ENCODE measurements at regions not wholly inside any gene's neighbourhood (a gene's known extent, or its start where the extent isn't known, plus 50 kb on each side); places are given as distances from the start of the nearest gene placed in this dataset.

- H3K9me3 ChIP-seq: no peaks in the 10 kb centered on the region
- TF ChIP-seq, protein P1, sequence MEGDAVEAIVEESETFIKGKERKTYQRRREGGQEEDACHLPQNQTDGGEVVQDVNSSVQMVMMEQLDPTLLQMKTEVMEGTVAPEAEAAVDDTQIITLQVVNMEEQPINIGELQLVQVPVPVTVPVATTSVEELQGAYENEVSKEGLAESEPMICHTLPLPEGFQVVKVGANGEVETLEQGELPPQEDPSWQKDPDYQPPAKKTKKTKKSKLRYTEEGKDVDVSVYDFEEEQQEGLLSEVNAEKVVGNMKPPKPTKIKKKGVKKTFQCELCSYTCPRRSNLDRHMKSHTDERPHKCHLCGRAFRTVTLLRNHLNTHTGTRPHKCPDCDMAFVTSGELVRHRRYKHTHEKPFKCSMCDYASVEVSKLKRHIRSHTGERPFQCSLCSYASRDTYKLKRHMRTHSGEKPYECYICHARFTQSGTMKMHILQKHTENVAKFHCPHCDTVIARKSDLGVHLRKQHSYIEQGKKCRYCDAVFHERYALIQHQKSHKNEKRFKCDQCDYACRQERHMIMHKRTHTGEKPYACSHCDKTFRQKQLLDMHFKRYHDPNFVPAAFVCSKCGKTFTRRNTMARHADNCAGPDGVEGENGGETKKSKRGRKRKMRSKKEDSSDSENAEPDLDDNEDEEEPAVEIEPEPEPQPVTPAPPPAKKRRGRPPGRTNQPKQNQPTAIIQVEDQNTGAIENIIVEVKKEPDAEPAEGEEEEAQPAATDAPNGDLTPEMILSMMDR (IDR thresholded peaks at IDR 0.05): no peak
- TF ChIP-seq POLR2AphosphoS5 (IDR thresholded peaks at IDR 0.05) (no peak), POLR2A (IDR thresholded peaks at IDR 0.05; ENCODE audit: low read depth) (no peak), EP300 (IDR thresholded peaks at IDR 0.05) (no peak)
- H3K27ac ChIP-seq (replicated peaks in 1 of 4): no peak overlapping the region
- intact Hi-C loops (cut with DNase I): no loop called here
- no peak overlapping the region for H3K4me3 ChIP-seq
- no peak for DNase-seq (ENCODE audit: extremely low spot score)
- H3K4me1 ChIP-seq: no peaks in the 10 kb centered on the region
- 87% methylated on average over 2 of the region's 2 CpGs for WGBS
- H3K36me3 ChIP-seq: no peaks in the 10 kb centered on the region
- no peaks in the 10 kb centered on the region for H3K27me3 ChIP-seq
Observed at GRCh38 chr3:147729641-147730040, 320.5 kb downstream of the ZIC1 start.

GRCh38 chr3:147730284-147730683, 321.1 kb downstream of the ZIC1 start:
- no peak for DNase-seq (ENCODE audit: extremely low spot score)
- H3K4me3 ChIP-seq: no peak overlapping the region
- 59% methylated on average over 4 of the region's 4 CpGs for WGBS
- intact Hi-C loops (cut with DNase I): no loop called here
- H3K27ac ChIP-seq (replicated peaks in 1 of 4): no peak overlapping the region
- H3K27me3 ChIP-seq: no peaks in the 10 kb centered on the region
- no peaks in the 10 kb centered on the region for H3K36me3 ChIP-seq
- TF ChIP-seq POLR2A (IDR thresholded peaks at IDR 0.05; ENCODE audit: low read depth): no peak
- TF ChIP-seq, protein P1 (IDR thresholded peaks at IDR 0.05): no peak
- TF ChIP-seq POLR2AphosphoS5 (IDR thresholded peaks at IDR 0.05): no peak
- TF ChIP-seq EP300 (IDR thresholded peaks at IDR 0.05): no peak
- H3K9me3 ChIP-seq: no peaks in the 10 kb centered on the region
- H3K4me1 ChIP-seq: no peaks in the 10 kb centered on the region

GRCh38 chr3:147733217-147733616, 324.1 kb downstream of the ZIC1 start:
- no peaks in the 10 kb centered on the region for H3K36me3 ChIP-seq
- no peaks in the 10 kb centered on the region for H3K9me3 ChIP-seq
- no peak for DNase-seq (ENCODE audit: extremely low spot score)
- H3K4me1 ChIP-seq: no peaks in the 10 kb centered on the region
- TF ChIP-seq EP300 (IDR thresholded peaks at IDR 0.05) (no peak), POLR2AphosphoS5 (IDR thresholded peaks at IDR 0.05) (no peak)
- H3K27me3 ChIP-seq: no peaks in the 10 kb centered on the region
- intact Hi-C loops (cut with DNase I): no loop called here
- H3K4me3 ChIP-seq: no peak overlapping the region
- 67% methylated on average over 2 of the region's 2 CpGs for WGBS
- no peak overlapping the region for H3K27ac ChIP-seq (replicated peaks in 1 of 4)

GRCh38 chr3:147735616-147736015, 326.5 kb downstream of the ZIC1 start:
- WGBS: 77% methylated on average over 3 of the region's 3 CpGs
- TF ChIP-seq, protein P1 (IDR thresholded peaks at IDR 0.05): no peak
- TF ChIP-seq EP300 (IDR thresholded peaks at IDR 0.05): no peak
- no peak for TF ChIP-seq POLR2A (IDR thresholded peaks at IDR 0.05; ENCODE audit: low read depth)
- no peak for TF ChIP-seq POLR2AphosphoS5 (IDR thresholded peaks at IDR 0.05)
- no peaks in the 10 kb centered on the region for H3K4me1 ChIP-seq
- no peak for DNase-seq (ENCODE audit: extremely low spot score)
- no peak overlapping the region for H3K4me3 ChIP-seq
- intact Hi-C loops (cut with DNase I): no loop called here
- H3K9me3 ChIP-seq: no peaks in the 10 kb centered on the region
- no peaks in the 10 kb centered on the region for H3K36me3 ChIP-seq
- H3K27me3 ChIP-seq: no peaks in the 10 kb centered on the region
- H3K27ac ChIP-seq (replicated peaks in 1 of 4): no peak overlapping the region

GRCh38 chr3:147736226-147736625, 327.1 kb downstream of the ZIC1 start:
- no peaks in the 10 kb centered on the region for H3K9me3 ChIP-seq
- intact Hi-C loops (cut with DNase I): no loop called here
- no peak for DNase-seq (ENCODE audit: extremely low spot score)
- no peak overlapping the region for H3K4me3 ChIP-seq
- no peak overlapping the region for H3K27ac ChIP-seq (replicated peaks in 1 of 4)
- WGBS: 48% methylated on average over 2 of the region's 2 CpGs
- no peaks in the 10 kb centered on the region for H3K4me1 ChIP-seq
- TF ChIP-seq POLR2AphosphoS5 (IDR thresholded peaks at IDR 0.05) (no peak), POLR2A (IDR thresholded peaks at IDR 0.05; ENCODE audit: low read depth) (no peak), EP300 (IDR thresholded peaks at IDR 0.05) (no peak)
- TF ChIP-seq, protein P1 (IDR thresholded peaks at IDR 0.05): no peak
- H3K27me3 ChIP-seq: no peaks in the 10 kb centered on the region
- H3K36me3 ChIP-seq: no peaks in the 10 kb centered on the region
